ENCODE measurements at regions not wholly inside any gene's neighbourhood (a gene's known extent, or its start where the extent isn't known, plus 50 kb on each side); places are given as distances from the start of the nearest gene placed in this dataset.

- TF ChIP-seq CREM (IDR thresholded peaks at IDR 0.05): no peak
- no peak for TF ChIP-seq CREM (CRISPR knock-in tag; IDR thresholded peaks at IDR 0.05)
- TF ChIP-seq, protein P1, sequence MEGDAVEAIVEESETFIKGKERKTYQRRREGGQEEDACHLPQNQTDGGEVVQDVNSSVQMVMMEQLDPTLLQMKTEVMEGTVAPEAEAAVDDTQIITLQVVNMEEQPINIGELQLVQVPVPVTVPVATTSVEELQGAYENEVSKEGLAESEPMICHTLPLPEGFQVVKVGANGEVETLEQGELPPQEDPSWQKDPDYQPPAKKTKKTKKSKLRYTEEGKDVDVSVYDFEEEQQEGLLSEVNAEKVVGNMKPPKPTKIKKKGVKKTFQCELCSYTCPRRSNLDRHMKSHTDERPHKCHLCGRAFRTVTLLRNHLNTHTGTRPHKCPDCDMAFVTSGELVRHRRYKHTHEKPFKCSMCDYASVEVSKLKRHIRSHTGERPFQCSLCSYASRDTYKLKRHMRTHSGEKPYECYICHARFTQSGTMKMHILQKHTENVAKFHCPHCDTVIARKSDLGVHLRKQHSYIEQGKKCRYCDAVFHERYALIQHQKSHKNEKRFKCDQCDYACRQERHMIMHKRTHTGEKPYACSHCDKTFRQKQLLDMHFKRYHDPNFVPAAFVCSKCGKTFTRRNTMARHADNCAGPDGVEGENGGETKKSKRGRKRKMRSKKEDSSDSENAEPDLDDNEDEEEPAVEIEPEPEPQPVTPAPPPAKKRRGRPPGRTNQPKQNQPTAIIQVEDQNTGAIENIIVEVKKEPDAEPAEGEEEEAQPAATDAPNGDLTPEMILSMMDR (CRISPR knock-in tag; IDR thresholded peaks at IDR 0.05): no peak
- no peak for TF ChIP-seq MXI1 (IDR thresholded peaks at IDR 0.05; ENCODE audit: borderline replicate concordance, low read depth, low read length)
- TF ChIP-seq IRX3 (CRISPR knock-in tag; IDR thresholded peaks at IDR 0.05; ENCODE audit: borderline replicate concordance, low read depth): no peak
- no peak for TF ChIP-seq SRF (IDR thresholded peaks at IDR 0.05; ENCODE audit: low read depth, low read length)
- TF ChIP-seq, protein P2, sequence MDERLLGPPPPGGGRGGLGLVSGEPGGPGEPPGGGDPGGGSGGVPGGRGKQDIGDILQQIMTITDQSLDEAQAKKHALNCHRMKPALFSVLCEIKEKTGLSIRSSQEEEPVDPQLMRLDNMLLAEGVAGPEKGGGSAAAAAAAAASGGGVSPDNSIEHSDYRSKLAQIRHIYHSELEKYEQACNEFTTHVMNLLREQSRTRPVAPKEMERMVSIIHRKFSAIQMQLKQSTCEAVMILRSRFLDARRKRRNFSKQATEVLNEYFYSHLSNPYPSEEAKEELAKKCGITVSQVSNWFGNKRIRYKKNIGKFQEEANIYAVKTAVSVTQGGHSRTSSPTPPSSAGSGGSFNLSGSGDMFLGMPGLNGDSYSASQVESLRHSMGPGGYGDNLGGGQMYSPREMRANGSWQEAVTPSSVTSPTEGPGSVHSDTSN (CRISPR knock-in tag; IDR thresholded peaks at IDR 0.05): no peak
- TF ChIP-seq ZNF263 (CRISPR knock-in tag; IDR thresholded peaks at IDR 0.05): no peak
These were observed 160.4 kb upstream of the SSTR1 start for GRCh38 chr14:38047195-38047902.
